ENCODE measurements at regions not wholly inside any gene's neighbourhood (a gene's known extent, or its start where the extent isn't known, plus 50 kb on each side); places are given as distances from the start of the nearest gene placed in this dataset.

GRCh38 chr20:60453388-60454246 is 495.4 kb downstream of the CDH26 start:
- no peak for DNase-seq

GRCh38 chr20:60454491-60454890 is 496.3 kb downstream of the CDH26 start:
- no peak for DNase-seq

- DNase-seq = no peak
These were observed 497.0 kb downstream of the CDH26 start for GRCh38 chr20:60455272-60455671.

GRCh38 chr20:60459212-60459611 is 501.0 kb downstream of the CDH26 start:
- no peak for DNase-seq

GRCh38 chr20:60461993-60462392 is 503.8 kb downstream of the CDH26 start:
- no peak for DNase-seq

GRCh38 chr20:60463798-60464197 is 505.6 kb downstream of the CDH26 start:
- DNase-seq = no peak

- no peak for DNase-seq
These were observed 507.2 kb downstream of the CDH26 start for GRCh38 chr20:60465439-60465838.

- DNase-seq = no peak
These were observed 507.9 kb downstream of the CDH26 start for GRCh38 chr20:60465993-60466686.

GRCh38 chr20:60466687-60467022 is 508.4 kb downstream of the CDH26 start:
- DNase-seq = no peak

GRCh38 chr20:60467078-60467477 is 508.9 kb downstream of the CDH26 start:
- no peak for DNase-seq

- DNase-seq = no peak
These were observed 509.5 kb downstream of the CDH26 start for GRCh38 chr20:60467771-60468170.

GRCh38 chr20:60469829-60470228 is 511.6 kb downstream of the CDH26 start:
- DNase-seq = no peak

GRCh38 chr20:60470366-60470765 is 512.1 kb downstream of the CDH26 start:
- DNase-seq = no peak

- no peak for DNase-seq
These were observed 515.0 kb downstream of the CDH26 start for GRCh38 chr20:60473211-60473610.

GRCh38 chr20:60474385-60474910 is 516.2 kb downstream of the CDH26 start:
- no peak for DNase-seq

- DNase-seq = no peak
These were observed 517.8 kb downstream of the CDH26 start for GRCh38 chr20:60476045-60476444.

- no peak for DNase-seq
These were observed 519.7 kb downstream of the CDH26 start for GRCh38 chr20:60477958-60478357.

GRCh38 chr20:60478533-60478932 is 520.3 kb downstream of the CDH26 start:
- no peak for DNase-seq

GRCh38 chr20:60480950-60481742 is 522.9 kb downstream of the CDH26 start:
- DNase-seq = no peak

- DNase-seq = no peak
These were observed 523.5 kb downstream of the CDH26 start for GRCh38 chr20:60481743-60482133.

- no peak for DNase-seq
These were observed 524.2 kb downstream of the CDH26 start for GRCh38 chr20:60482221-60483008.

GRCh38 chr20:60483371-60483770 is 525.1 kb downstream of the CDH26 start:
- no peak for DNase-seq

GRCh38 chr20:60484316-60484715 is 526.1 kb downstream of the CDH26 start:
- DNase-seq = no peak
